HG03432 (cell line): ENCODE measurements at regions not wholly inside any gene's neighbourhood (a gene's known extent, or its start where the extent isn't known, plus 50 kb on each side); places are given as distances from the start of the nearest gene placed in this dataset.
"Not testable (repeated sequence)": the region's sequence is repeated elsewhere in the genome, so short reads cannot be mapped to it uniquely, and the experiment has no call there.

Source experiments
- ATAC-seq: cut with Tn5 transposase; IDR thresholded peaks from one replicate; pipeline ENCODE4 v1.9.1; 2021; ENCODE audit warnings: mild to moderate bottlenecking, moderate library complexity; ENCODE audit not compliant: unreplicated experiment

DNA sequence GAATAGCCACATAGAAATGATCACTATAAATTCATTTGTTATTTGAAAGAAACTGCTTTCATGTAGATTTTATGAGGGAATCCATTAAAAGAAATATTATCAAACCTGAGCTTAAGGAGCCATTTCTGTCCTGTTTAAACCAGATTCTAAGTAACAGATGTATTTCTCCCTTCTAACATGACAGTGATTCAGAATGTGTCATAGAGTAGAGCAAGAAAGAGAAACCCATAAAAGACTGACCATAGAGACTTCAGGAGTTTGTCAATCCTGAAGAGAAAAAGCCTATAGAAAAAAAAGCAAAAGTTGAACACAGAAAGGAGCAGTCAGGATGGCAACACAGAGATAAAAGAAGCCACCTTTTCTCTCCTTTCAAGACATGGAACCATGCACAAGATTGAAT, 390.6 kb downstream of the PRIM2 start:
- not testable (repeated sequence) for ATAC-seq

DNA sequence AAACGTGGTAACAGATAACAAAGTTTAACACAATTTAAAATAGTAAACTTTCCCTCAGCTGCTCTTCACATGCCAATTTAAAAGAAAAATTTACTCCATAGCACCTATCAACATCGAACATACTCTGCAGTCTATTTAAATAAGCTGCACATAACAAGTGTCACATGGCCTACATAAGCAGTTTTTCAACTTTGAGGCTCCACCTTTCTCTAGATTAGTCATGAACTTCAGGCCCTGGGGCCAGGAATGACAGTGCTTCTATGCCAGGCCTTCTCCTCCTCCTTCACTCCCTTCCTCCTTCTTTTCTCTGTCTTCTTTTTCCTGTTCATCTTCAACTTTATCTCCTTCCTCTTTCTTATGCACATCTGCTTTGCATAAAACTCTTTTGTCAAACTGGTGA, 405.1 kb downstream of the PRIM2 start:
- not testable (repeated sequence) for ATAC-seq

DNA sequence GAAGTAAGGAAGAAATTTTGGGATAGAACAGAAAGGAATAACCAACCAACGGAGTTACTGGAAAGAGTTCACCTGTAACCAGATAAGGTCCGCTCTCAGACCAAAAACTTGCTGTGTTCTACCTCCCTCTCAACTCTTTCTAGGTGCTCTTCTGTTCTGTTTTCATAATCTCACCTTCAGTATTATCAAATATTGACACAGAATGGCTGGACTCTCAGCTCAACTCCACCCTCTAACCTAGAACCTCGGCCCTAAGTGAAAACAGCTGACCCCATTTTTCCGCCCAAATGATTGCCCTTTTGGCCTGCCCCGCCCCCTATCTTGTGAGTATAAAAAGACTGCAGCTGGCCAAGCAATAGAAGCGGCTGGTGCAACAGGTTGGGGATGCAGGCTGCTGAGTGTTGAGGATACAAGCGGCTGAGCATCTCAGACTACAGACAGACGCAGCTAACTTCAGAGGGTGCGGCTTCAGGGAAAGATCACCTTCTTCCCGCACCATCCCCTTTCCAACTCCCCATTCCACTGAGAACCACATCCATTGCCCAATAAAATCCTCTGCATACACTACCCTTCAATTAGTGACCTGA, 406.5 kb downstream of the PRIM2 start:
- not testable (repeated sequence) for ATAC-seq

DNA sequence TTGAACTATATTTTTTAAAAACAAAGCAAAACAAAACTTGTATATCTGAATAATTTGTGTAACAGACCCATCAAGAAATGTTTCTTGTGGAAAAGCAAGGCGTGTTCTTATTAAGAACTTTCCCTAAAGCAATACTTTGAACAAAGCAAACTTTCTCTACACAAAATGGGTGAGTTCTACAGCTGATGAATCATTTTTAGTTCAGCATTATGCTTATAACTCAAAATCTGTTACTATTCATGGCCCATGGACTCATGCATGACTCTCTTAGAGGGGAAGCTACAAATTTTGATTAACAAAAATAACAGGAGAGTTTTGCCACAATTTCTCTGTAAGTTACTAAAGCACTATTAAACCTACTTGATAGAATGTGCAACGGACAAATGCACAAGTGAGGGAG, 412.0 kb downstream of the PRIM2 start:
- not testable (repeated sequence) for ATAC-seq

DNA sequence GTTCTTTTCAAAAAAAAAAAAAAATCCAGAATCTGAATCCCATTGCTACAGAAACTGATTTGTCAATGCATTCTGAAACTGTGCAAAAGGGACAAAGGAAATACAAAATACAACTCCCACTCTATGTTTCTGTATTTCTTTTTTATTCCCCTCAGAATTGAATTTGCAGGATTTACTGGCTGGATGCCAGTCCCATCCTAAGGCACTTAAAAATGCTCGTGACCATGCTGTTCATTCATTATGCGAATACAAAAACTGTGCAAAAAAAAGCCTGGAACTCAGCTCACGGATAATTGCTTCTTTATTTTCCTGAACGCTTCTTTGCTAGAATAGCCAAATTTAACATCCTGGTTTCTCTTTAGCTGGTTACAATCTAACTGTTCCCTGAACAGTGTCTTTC, 413.3 kb downstream of the PRIM2 start:
- ATAC-seq, result not testable (repeated sequence)

DNA sequence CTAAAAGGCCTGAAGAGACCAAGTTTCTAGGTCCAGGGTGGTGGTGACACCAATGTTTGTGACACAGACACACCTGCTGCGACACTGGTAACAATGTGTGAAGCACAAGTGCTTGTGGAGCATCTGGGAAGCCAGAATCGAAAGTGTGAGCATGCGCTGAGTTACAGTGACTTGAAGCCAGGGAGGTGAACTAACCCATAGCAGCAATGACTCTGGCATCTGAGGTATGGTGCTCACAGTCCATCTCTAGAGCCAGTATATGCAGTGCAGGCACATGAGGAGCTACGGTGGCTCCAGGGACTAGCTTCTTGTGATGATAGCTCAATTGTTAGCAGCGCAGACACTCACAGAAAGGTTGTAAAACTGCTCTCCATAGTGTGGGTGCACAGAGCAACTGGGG, 430.3 kb downstream of the PRIM2 start:
- not testable (repeated sequence) for ATAC-seq

DNA sequence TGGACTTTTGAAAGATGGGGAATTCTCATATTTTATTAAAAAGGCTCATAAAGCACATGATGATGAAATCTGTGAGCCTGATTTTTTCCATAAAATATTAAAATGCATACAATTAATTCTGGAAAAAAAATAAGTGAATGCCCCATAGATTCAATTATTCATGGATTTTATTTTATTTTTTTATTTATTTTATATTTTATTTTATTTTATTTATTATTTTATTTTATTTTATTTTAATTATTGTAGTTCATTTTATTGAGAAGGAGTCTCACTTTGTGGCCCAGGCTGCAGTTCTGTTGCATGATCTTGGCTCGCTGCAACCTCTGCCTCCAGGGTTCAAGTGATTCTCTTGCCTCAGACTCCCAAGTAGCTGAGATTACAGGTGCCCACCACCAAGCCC, 442.4 kb downstream of the PRIM2 start:
- not testable (repeated sequence) for ATAC-seq

DNA sequence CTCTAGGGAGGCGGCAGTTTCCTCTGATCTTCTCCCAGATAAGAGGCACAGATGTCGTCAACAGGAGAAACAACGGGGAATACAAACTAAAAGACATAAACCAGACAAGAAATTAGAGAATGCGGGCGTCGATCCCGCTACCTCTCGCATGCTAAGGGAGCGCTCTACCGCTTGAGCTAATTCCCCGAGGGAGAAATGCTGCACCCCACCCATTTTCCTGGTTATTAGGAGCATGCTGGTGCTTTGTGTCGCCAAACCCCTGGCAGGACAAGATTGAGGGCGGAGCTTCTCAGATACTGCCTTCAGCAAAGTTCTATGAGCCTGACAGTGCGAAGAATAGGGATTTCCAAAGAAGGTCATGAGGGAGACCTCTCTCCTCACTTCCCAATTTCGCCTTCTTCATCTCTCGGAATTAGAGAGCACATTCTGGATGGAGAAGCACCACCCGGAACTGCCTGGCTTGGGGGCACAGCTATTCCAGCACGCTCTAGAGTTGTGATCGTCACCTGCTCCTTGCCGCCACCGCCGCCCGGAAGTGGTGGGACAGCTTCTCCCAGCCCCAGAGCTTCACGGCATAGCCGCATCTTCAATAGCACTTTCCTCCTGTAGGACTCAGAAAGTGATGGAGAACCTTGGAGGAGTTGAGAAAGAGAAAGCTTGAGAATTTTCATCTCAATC, 475.4 kb downstream of the PRIM2 start:
- peak; percentile 76 for ATAC-seq

DNA sequence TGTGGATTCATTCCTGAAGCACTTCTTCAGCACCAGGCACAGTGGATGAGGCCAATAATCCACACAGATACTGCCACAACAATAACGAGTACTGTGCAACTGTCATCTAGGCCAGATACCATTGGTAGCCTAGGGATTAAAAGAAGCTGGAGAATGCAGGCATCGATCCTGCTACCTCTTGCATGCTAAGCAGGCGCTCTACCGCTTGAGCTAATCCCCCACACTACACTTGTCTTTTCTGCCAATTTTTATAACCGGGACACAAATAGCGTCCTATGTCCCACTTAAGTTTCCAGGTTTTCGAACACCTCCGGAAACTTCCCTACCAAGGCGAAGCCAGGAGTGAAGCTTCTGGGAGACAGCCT, 475.9 kb downstream of the PRIM2 start:
- ATAC-seq, result peak; percentile 48

DNA sequence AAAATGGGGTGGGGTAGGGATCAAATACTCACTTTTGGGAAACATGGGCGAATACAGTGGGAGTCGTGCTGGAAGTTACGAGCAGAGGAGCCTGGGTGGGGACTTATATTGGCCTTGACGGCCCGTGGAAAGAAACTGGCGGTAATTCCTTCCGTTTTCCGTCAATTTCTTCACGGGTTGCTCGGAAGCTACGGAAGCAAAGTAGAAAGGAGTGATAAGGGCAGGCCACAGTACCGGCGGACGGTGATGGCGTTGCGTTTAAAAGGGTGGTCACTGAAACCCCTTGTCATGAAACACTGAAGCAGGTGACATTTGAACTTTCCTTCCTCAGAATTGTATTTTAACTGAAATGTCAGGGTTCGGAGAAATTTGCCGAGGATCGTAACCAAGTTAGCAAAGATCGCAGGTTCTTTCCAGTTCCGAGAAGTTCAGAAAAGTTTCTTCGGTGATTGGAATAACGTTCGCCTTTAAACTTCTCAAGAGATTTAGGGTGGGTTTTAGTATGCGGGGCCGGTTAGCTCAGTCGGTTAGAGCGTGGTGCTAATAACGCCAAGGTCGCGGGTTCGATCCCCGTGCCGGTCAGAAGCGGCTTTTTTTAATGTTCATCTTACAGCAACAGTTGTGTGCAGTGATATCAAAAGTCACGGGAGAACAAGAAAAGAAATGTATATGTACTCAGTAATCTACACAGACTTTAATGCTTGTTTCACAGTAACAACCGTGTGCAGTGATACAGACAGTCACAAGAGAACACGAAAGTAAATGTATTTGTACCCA, 482.5 kb downstream of the PRIM2 start:
- not testable (repeated sequence) for ATAC-seq

DNA sequence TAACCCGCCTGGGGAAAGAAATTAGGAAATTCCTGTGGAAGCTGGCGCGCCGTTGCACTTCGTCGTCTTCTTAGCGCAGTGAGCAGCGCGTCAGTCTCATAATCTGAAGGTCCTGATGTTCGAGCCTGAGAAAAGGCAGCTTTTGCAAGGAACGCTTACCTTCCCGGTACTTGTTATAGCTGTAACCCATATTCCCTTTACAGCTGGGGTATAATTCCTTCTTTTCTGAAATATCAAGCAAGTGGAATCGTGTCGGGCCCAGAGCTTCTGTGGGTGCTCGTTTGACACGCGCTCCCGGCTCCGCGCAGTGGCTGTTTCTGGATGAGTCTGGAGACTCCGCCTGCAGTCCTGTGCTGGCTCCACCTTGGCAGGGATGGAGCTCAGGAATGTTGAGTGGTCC, 491.2 kb downstream of the PRIM2 start:
- ATAC-seq, result not testable (repeated sequence)

DNA sequence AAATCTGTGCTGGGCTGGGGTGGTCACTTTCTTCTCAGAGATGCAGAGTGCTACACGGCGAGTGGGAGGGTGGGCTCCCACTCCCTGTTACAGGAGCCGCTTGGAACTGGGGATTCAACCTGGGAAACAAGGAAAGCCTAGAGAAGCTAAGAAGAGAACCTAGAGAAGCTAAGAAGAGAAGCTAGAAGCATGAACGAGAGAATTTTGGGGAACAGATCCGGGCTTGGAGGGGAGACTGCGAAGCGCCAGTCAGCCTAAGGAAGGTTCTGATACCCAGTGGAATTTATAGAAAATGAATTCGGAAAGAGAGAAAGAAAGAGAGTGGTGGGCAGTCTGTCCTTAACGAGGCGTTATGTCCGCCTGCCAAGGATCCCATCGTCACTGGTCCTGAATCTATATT, 492.0 kb downstream of the PRIM2 start:
- not testable (repeated sequence) for ATAC-seq

DNA sequence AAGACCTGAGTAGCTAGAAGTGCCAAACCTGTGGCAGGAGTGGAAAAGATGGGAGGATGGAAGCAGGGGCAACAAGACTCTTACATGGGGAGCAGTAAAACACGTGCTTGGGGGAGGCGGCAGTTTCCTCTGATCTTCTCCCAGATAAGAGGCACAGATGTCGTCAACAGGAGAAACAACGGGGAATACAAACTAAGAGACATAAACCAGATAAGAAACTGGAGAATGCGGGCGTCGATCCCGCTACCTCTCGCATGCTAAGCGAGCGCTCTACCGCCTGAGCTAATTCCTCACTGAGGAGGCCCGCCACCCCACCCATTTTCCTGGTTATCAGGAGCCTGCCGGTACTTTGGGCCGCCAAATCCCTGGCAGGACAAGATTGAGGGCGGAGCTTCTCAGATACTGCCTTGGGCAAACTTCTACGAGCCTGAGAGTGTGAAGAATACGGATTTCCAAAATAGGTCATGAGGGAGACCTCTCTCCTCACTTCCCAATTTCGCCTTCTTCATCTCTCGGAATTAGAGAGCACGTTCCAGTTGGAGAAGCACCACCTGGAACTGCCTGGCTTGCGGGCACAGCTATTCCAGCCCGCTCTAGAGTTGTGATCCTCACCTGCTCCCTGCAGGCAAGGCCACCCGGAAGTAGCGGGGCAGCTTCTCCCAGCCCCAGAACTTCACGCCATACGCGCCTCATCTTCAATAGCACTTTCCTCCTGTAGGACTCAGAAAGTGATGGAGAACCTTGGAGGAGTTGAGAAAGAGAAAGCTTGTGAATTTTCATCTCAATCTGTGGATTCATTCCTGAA, 496.0 kb downstream of the PRIM2 start:
- not testable (repeated sequence) for ATAC-seq

DNA sequence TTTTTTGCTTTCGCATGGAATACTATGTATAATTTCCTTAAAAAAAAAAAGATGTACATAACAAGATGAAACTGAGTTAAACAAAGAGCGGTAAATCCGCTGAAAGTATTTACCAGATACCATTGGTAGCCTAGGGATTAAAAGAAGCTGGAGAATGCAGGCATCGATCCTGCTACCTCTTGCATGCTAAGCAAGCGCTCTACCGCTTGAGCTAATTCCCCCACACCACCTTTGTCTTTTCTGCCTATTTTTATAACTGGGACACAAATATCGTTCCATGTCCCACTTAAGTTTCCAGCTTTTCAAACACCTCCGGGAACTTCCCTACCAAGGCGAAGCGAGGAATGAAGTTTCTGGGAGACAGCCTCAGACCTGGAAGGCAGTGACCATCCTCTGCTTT, 498.4 kb downstream of the PRIM2 start:
- ATAC-seq, result not testable (repeated sequence)

DNA sequence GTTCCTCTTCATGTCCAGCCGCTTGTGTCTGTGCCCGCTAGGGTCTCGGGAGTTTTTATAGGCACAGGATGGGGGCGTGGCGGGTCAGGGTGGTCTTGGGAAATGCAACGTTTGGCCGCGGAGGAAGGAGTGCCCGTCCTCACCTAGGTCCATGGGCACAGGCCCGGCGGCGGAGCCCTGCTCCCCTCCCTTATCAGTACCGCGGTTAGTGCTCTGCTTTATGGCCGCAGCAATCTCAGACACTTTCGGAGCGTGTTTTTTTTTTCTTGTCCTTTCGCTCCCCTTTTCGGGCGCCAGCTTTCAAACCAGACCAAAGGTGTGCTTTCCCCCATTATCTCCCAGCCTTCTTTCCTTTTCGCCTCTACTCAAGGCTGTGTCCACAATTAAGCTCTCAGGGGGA, 503.9 kb downstream of the PRIM2 start:
- ATAC-seq, result not testable (repeated sequence)

DNA sequence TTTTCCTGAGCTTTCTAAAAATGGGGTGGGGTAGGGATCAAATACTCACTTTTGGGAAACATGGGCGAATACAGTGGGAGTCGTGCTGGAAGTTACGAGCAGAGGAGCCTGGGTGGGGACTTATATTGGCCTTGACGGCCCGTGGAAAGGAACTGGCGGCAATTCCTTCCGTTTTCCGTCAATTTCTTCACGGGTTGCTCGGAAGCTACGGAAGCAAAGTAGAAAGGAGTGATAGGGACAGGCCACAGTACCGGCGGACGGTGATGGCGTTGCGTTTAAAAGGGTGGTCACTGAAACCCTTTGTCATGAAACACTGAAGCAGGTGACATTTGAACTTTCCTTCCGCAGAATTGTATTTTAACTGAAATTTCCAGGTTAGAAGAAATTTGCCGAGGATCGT, 505.0 kb downstream of the PRIM2 start:
- ATAC-seq, result not testable (repeated sequence)

DNA sequence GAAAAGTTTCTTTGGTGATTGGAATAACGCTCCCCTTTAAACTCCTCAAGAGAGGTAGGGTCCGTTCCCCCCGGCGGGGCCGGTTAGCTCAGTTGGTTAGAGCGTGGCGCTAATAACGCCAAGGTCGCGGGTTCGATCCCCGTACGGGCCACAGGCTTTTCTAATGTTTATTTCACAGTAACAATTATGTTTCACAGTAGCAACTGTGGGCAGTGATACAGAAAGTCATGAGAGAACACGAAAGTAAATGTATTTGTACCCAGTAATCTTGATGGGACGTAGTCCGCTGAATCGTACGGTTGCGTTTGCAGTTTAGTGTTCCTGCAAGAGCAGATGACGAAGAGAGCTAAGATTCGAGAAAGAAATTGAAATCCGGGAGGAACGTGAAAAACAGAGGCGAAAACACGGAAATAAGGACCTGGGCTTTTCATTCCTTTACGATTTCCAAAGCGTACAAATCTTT, 505.5 kb downstream of the PRIM2 start:
- no peak for ATAC-seq

DNA sequence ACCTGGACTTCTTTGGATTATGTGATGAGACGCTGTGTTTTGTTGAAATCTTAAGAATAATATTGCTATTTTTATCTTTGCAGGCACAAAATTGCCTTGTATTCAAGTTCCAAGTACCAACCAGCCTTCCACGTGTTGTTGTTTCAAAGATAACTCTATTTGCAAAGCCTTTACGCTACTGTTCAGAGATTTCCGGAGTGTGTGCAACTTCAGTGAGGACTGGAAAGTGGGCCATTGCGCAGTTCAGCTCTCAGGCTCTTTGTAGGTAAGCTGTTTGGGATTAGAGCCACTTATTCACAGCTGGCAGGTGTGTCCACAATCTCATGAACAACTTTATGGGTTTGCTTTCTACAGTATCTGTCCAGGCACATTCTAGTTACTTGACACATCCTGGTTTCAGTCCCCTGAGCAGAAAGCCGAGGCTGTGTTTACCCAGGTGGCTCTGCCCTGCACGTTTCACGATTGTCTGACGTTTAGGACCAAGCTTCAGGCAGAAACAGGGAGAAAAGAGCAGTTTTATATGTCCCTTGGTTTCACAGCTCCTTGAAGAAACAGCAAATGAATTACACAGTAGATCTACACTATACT, 520.3 kb downstream of the PRIM2 start:
- ATAC-seq, result not testable (repeated sequence)

DNA sequence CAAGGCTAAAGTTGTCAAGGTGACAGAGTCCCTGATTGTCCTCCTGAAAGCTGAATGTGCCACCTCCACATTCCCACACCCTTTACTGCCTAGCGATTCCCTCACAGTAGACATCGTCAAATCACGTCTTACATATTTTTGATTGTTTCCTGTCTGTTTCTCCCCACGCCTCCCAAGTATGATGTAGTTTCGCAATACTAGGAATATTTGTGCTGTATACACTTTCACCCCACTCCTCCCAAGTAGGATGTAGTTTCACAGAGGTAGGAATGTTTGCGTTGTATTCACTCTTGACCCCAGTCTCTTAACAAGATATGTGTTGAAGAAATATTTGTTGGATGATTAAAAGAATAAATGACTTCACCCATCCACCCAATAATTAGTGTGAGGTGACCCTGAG, 524.1 kb downstream of the PRIM2 start:
- not testable (repeated sequence) for ATAC-seq

DNA sequence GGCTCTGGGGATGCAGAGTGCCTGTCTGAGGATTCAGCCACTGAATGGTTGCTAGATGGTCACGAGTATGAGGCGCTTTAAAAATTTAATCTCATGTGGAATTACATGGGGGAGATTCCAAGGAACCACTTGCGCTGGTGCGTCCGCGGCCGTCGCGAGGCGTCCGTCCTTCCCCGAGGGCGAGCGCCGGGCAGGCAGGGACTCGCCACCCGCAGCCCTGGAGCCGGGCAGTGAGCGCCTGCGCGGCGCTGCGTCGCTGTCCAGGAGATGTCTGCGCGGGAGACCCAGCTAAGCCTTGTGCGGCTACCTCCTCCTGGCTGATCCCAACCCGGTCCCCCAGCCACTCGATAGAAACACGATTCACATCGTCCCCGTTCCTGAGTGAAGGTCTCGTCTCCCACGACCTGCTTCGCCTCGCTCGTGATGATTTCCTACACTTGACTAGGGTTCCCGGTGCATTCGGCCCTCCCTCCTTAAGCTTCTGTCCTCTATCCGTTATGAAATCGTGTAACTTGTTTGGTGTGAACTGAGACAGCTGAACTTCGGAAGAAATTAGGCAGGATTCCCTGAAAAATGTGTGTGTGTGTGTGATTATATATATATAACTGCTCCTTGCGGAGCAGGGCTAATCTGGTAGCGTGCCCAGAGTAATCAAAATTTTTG, 536.4 kb downstream of the PRIM2 start:
- ATAC-seq, result not testable (repeated sequence)
